ENCODE measurements at regions not wholly inside any gene's neighbourhood (a gene's known extent, or its start where the extent isn't known, plus 50 kb on each side); places are given as distances from the start of the nearest gene placed in this dataset.

DNA sequence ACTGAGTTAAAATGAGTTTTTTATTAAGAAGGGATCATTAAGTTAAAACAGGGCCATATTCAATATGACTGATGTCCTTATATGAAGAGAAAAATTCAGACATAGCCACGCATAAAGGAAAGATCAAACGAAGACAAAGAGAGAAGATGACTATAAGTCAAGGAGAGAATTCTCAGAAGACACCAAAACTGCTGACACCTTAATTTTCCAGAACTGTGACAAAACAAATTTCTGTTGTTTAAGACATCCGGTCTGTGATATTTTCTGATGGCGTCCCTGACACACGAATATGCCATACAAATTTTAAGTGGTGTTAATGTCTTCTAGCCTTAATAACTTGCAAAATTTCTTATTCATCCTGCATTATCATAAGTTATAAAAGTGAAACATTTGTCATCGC, 1325.2 kb upstream of the DDX18 start:
- TF ChIP-seq, protein P1, sequence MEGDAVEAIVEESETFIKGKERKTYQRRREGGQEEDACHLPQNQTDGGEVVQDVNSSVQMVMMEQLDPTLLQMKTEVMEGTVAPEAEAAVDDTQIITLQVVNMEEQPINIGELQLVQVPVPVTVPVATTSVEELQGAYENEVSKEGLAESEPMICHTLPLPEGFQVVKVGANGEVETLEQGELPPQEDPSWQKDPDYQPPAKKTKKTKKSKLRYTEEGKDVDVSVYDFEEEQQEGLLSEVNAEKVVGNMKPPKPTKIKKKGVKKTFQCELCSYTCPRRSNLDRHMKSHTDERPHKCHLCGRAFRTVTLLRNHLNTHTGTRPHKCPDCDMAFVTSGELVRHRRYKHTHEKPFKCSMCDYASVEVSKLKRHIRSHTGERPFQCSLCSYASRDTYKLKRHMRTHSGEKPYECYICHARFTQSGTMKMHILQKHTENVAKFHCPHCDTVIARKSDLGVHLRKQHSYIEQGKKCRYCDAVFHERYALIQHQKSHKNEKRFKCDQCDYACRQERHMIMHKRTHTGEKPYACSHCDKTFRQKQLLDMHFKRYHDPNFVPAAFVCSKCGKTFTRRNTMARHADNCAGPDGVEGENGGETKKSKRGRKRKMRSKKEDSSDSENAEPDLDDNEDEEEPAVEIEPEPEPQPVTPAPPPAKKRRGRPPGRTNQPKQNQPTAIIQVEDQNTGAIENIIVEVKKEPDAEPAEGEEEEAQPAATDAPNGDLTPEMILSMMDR (IDR thresholded peaks at IDR 0.05; ENCODE audit: borderline replicate concordance, extremely low read depth, insufficient read depth): no peak
- no peak for FAIRE-seq
- intact Hi-C loops (cut with DNase I): no loop called here

GRCh38 chr2:116489944-116490343, 1324.5 kb upstream of the DDX18 start:
- H3K27ac ChIP-seq (ENCODE audit: low read depth in 2 of 2, low read length in 2 of 2): no peak overlapping the region
- H3K4me3 ChIP-seq (ENCODE audit: low read length in 3 of 3): no peak overlapping the region
- TF ChIP-seq, protein P1 (IDR thresholded peaks at IDR 0.05; ENCODE audit: borderline replicate concordance, extremely low read depth, insufficient read depth): no peak
- H3K27me3 ChIP-seq (ENCODE audit: control insufficient read depth, insufficient read depth, low read length): no peaks in the 10 kb centered on the region
- H3K4me1 ChIP-seq (ENCODE audit: control insufficient read depth in 2 of 3, insufficient read depth in 2 of 3, low read depth in 1 of 3, low read length in 3 of 3): no peaks in the 10 kb centered on the region
- intact Hi-C loops (cut with DNase I): no loop called here
- H3K9me3 ChIP-seq (ENCODE audit: control insufficient read depth in 2 of 3, insufficient read depth in 1 of 3, low read length in 3 of 3): peaks cover 0 to 2% (median 0%) of the 10 kb centered on the region in 3 donors
- H3K36me3 ChIP-seq (ENCODE audit: control insufficient read depth in 2 of 3, insufficient read depth in 3 of 3, low read length in 3 of 3): no peaks in the 10 kb centered on the region
- DNase-seq: no peak
- no peak for FAIRE-seq
- no peak overlapping the region for H3K9ac ChIP-seq (ENCODE audit: low read length in 3 of 3)

More for the DNA sequence above, 1325.2 kb upstream of the DDX18 start:
- no peak overlapping the region for H3K4me3 ChIP-seq (ENCODE audit: low read length in 3 of 3)
- H3K36me3 ChIP-seq (ENCODE audit: control insufficient read depth in 2 of 3, insufficient read depth in 3 of 3, low read length in 3 of 3): no peaks in the 10 kb centered on the region
- H3K27me3 ChIP-seq (ENCODE audit: control insufficient read depth, insufficient read depth, low read length): no peaks in the 10 kb centered on the region
- H3K4me1 ChIP-seq (ENCODE audit: control insufficient read depth in 2 of 3, insufficient read depth in 2 of 3, low read depth in 1 of 3, low read length in 3 of 3): no peaks in the 10 kb centered on the region
- H3K27ac ChIP-seq (ENCODE audit: low read depth in 2 of 2, low read length in 2 of 2): no peak overlapping the region
- H3K9ac ChIP-seq (ENCODE audit: low read length in 3 of 3): no peak overlapping the region
- peaks cover 0 to 2% (median under 1%) of the 10 kb centered on the region in 3 donors for H3K9me3 ChIP-seq (ENCODE audit: control insufficient read depth in 2 of 3, insufficient read depth in 1 of 3, low read length in 3 of 3)
- no peak for DNase-seq

DNA sequence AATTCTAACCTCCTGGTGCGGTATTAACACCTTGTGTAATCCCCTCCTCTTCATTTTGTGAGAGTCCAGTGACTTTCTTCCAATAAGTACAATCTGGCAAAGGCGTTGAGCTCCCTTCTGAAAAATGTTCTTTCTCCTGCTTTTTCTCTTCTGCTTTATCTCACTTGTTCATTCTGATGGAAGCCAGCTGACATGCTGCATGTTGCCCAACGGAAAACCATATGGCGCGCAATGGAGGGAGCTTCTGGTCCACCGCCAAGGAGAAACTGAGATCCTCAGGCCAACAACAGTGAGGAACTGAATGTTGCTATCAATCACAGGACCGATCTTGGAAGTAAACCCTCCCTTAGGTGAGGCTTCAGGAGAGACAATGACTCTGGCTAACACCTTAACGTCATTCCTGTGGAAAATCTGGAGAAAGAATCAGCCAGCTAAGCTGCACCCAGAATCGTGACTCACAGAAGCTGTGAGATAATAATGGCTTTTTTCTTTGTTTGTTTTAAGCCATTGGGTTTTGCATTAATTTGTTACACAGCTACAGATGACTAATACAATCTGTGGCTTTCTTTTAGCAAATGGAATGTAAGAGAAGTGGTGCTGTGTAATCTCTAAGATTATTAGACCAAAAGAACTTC, 1323.9 kb upstream of the DDX18 start:
- intact Hi-C loops (cut with DNase I): no loop called here
- no peak overlapping the region for H3K9ac ChIP-seq (ENCODE audit: low read length in 3 of 3)
- H3K4me1 ChIP-seq (ENCODE audit: control insufficient read depth in 2 of 3, insufficient read depth in 2 of 3, low read depth in 1 of 3, low read length in 3 of 3): no peaks in the 10 kb centered on the region
- no peaks in the 10 kb centered on the region for H3K27me3 ChIP-seq (ENCODE audit: control insufficient read depth, insufficient read depth, low read length)
- H3K9me3 ChIP-seq (ENCODE audit: control insufficient read depth in 2 of 3, insufficient read depth in 1 of 3, low read length in 3 of 3): peaks cover 0 to 2% (median 0%) of the 10 kb centered on the region in 3 donors
- H3K4me3 ChIP-seq (ENCODE audit: low read length in 3 of 3): no peak overlapping the region
- no peak overlapping the region for H3K27ac ChIP-seq (ENCODE audit: low read depth in 2 of 2, low read length in 2 of 2)
- DNase-seq (no peak), FAIRE-seq (no peak)
- TF ChIP-seq, protein P1 (IDR thresholded peaks at IDR 0.05; ENCODE audit: borderline replicate concordance, extremely low read depth, insufficient read depth): no peak
- no peaks in the 10 kb centered on the region for H3K36me3 ChIP-seq (ENCODE audit: control insufficient read depth in 2 of 3, insufficient read depth in 3 of 3, low read length in 3 of 3)

DNA sequence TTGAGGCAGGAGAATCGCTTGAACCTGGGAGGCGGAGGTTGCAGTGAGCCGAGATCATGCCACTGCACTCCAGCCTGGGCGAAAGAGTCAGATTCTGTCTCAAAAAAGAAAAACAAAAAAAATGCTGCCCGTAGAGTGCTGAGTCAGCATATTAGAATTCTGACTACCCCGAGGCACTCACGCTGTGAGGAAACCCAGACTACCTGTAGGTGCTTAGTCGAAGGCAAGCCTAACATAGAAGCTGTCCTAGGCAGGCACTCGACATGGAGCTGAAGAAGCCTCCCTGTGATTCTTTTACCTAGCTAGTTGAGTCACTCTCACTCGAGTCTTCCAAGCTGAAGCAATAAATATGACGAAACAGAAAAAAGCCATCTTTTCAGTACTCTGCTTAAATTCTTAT, 1323.2 kb upstream of the DDX18 start:
- Histone ChIP-seq H3K27ac (ENCODE audit: low read depth in 2 of 2, low read length in 2 of 2) (no peak overlapping the region), H3K4me3 (ENCODE audit: low read length in 3 of 3) (no peak overlapping the region), H3K9ac (ENCODE audit: low read length in 3 of 3) (no peak overlapping the region), H3K9me3 (ENCODE audit: control insufficient read depth in 2 of 3, insufficient read depth in 1 of 3, low read length in 3 of 3) (no peaks in the 10 kb centered on the region), H3K4me1 (ENCODE audit: control insufficient read depth in 2 of 3, insufficient read depth in 2 of 3, low read depth in 1 of 3, low read length in 3 of 3) (no peaks in the 10 kb centered on the region), H3K27me3 (ENCODE audit: control insufficient read depth, insufficient read depth, low read length) (no peaks in the 10 kb centered on the region), H3K36me3 (ENCODE audit: control insufficient read depth in 2 of 3, insufficient read depth in 3 of 3, low read length in 3 of 3) (no peaks in the 10 kb centered on the region)
- no peak for FAIRE-seq
- TF ChIP-seq, protein P1 (IDR thresholded peaks at IDR 0.05; ENCODE audit: borderline replicate concordance, extremely low read depth, insufficient read depth): no peak
- no peak for DNase-seq
- intact Hi-C loops (cut with DNase I): no loop called here

Data from kidney (tissue), 13 donors.